ENCODE measurements at regions not wholly inside any gene's neighbourhood (a gene's known extent, or its start where the extent isn't known, plus 50 kb on each side); places are given as distances from the start of the nearest gene placed in this dataset.
A peak's percentile ranks its signal among the peaks of the same experiment; 100 is the strongest.
"Not testable (repeated sequence)": the region's sequence is repeated elsewhere in the genome, so short reads cannot be mapped to it uniquely, and the experiment has no call there.

- H3K27ac Mint-ChIP-seq; H3K27me3 Mint-ChIP-seq; H3K9me3 ChIP-seq (ENCODE audit: control insufficient read depth in 1 of 2, insufficient read depth in 1 of 2, low read length in 2 of 2); H3K36me3 ChIP-seq (ENCODE audit: insufficient read depth, low read length); CTCF ChIA-PET; H3K4me1 Mint-ChIP-seq (ENCODE audit: low read depth); DNase-seq; H3K9me3 Mint-ChIP-seq; intact Hi-C loops (cut with DNase I, micrococcal nuclease); H3K4me3 ChIP-seq (ENCODE audit: low read length); POLR2A ChIA-PET; ATAC-seq (ENCODE audit: poor library complexity); H3K36me3 Mint-ChIP-seq (ENCODE audit: low read depth); H3K4me3 Mint-ChIP-seq; H3K27ac ChIP-seq (ENCODE audit: low read depth in 1 of 2, low read length in 2 of 2); H3K27me3 ChIP-seq (ENCODE audit: control insufficient read depth in 1 of 2, insufficient read depth in 2 of 2, low read length in 2 of 2); H3K4me1 ChIP-seq (ENCODE audit: insufficient read depth, low read length): not testable (repeated sequence)
Measured at GRCh38 chr15:22358932-22359331, 99.8 kb upstream of the GOLGA6L22 start.

GRCh38 chr15:22359587-22359986 is 99.1 kb upstream of the GOLGA6L22 start:
- H3K27me3 ChIP-seq (ENCODE audit: control insufficient read depth in 1 of 2, insufficient read depth in 2 of 2, low read length in 2 of 2); H3K4me3 Mint-ChIP-seq; H3K27ac Mint-ChIP-seq; H3K36me3 ChIP-seq (ENCODE audit: insufficient read depth, low read length); H3K27me3 Mint-ChIP-seq; CTCF ChIA-PET; H3K36me3 Mint-ChIP-seq (ENCODE audit: low read depth); H3K27ac ChIP-seq (ENCODE audit: low read depth in 1 of 2, low read length in 2 of 2); intact Hi-C loops (cut with DNase I, micrococcal nuclease); H3K9me3 Mint-ChIP-seq; H3K9me3 ChIP-seq (ENCODE audit: control insufficient read depth in 1 of 2, insufficient read depth in 1 of 2, low read length in 2 of 2); H3K4me3 ChIP-seq (ENCODE audit: low read length); H3K4me1 ChIP-seq (ENCODE audit: insufficient read depth, low read length); H3K4me1 Mint-ChIP-seq (ENCODE audit: low read depth); POLR2A ChIA-PET: not testable (repeated sequence)
- peak; percentile 75 for ATAC-seq (ENCODE audit: poor library complexity)
- peak in 1 of 14 experiments; percentile 0 for DNase-seq

DNA sequence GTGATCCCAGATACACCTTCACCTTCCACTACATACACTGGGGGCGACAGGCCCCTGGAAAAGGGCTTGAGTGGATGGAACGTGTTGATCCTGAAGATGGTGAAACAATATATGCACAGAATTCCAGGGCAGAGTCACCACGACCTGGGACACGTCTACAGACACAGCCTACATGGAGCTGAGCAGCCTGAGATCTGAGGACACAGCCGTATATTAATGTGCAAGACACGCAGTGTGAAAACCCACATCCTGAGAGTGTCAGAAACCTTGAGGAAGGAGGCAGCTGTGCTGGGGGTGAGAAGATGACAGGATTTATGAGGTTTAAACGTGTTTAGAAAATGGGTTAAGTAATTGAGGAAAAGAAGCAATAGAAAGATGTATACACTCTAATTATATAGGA is 98.0 kb upstream of the GOLGA6L22 start:
- H3K36me3 ChIP-seq (ENCODE audit: insufficient read depth, low read length); intact Hi-C loops (cut with DNase I, micrococcal nuclease); H3K4me1 ChIP-seq (ENCODE audit: insufficient read depth, low read length); CTCF ChIA-PET; H3K9me3 Mint-ChIP-seq; H3K27ac ChIP-seq (ENCODE audit: low read depth in 1 of 2, low read length in 2 of 2); H3K4me1 Mint-ChIP-seq (ENCODE audit: low read depth); H3K4me3 Mint-ChIP-seq; H3K27me3 ChIP-seq (ENCODE audit: control insufficient read depth in 1 of 2, insufficient read depth in 2 of 2, low read length in 2 of 2); H3K4me3 ChIP-seq (ENCODE audit: low read length); POLR2A ChIA-PET; H3K36me3 Mint-ChIP-seq (ENCODE audit: low read depth); H3K9me3 ChIP-seq (ENCODE audit: control insufficient read depth in 1 of 2, insufficient read depth in 1 of 2, low read length in 2 of 2); H3K27me3 Mint-ChIP-seq; H3K27ac Mint-ChIP-seq: not testable (repeated sequence)
- ATAC-seq (ENCODE audit: poor library complexity) (peak; percentile 54), DNase-seq (peak in 1 of 14 experiments; percentile 10)

DNA sequence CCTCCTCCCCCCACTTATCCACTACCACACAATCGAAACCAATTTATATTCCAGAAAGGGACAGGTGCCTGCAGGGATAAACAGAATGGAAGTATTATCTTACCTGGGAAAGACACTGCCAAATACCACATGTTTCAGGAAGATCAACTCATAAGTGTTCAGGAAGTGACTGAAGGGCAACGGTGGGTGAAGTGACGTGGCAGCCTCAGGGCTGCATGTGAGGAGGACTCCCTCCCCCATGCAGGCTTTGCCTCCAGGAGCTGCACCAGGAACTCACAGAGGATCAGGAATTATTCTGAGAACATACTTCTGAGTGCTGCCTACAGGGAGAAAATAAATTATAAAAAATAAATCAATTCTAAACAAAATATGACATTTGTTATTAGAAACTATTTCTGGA is 96.2 kb upstream of the GOLGA6L22 start:
- CTCF ChIA-PET; H3K4me1 Mint-ChIP-seq (ENCODE audit: low read depth); H3K27ac Mint-ChIP-seq; H3K27me3 Mint-ChIP-seq; POLR2A ChIA-PET; H3K36me3 Mint-ChIP-seq (ENCODE audit: low read depth); H3K4me3 ChIP-seq (ENCODE audit: low read length); H3K27ac ChIP-seq (ENCODE audit: low read depth in 1 of 2, low read length in 2 of 2); H3K9me3 ChIP-seq (ENCODE audit: control insufficient read depth in 1 of 2, insufficient read depth in 1 of 2, low read length in 2 of 2); H3K9me3 Mint-ChIP-seq; H3K4me3 Mint-ChIP-seq; DNase-seq; intact Hi-C loops (cut with DNase I, micrococcal nuclease); H3K4me1 ChIP-seq (ENCODE audit: insufficient read depth, low read length); H3K36me3 ChIP-seq (ENCODE audit: insufficient read depth, low read length); H3K27me3 ChIP-seq (ENCODE audit: control insufficient read depth in 1 of 2, insufficient read depth in 2 of 2, low read length in 2 of 2); ATAC-seq (ENCODE audit: poor library complexity): not testable (repeated sequence)

- H3K9me3 ChIP-seq (ENCODE audit: control insufficient read depth in 1 of 2, insufficient read depth in 1 of 2, low read length in 2 of 2); H3K36me3 ChIP-seq (ENCODE audit: insufficient read depth, low read length); H3K27ac ChIP-seq (ENCODE audit: low read depth in 1 of 2, low read length in 2 of 2); H3K4me3 ChIP-seq (ENCODE audit: low read length); H3K36me3 Mint-ChIP-seq (ENCODE audit: low read depth); H3K4me3 Mint-ChIP-seq; ATAC-seq (ENCODE audit: poor library complexity); H3K4me1 ChIP-seq (ENCODE audit: insufficient read depth, low read length); H3K27me3 Mint-ChIP-seq; CTCF ChIA-PET; H3K9me3 Mint-ChIP-seq; H3K27ac Mint-ChIP-seq; H3K4me1 Mint-ChIP-seq (ENCODE audit: low read depth); H3K27me3 ChIP-seq (ENCODE audit: control insufficient read depth in 1 of 2, insufficient read depth in 2 of 2, low read length in 2 of 2); intact Hi-C loops (cut with DNase I, micrococcal nuclease); DNase-seq; POLR2A ChIA-PET: not testable (repeated sequence)
Measured at GRCh38 chr15:22371246-22371834, 87.4 kb upstream of the GOLGA6L22 start.

GRCh38 chr15:22374531-22374930 is 84.2 kb upstream of the GOLGA6L22 start:
- H3K27me3 Mint-ChIP-seq; H3K9me3 Mint-ChIP-seq; H3K4me1 ChIP-seq (ENCODE audit: insufficient read depth, low read length); H3K4me3 Mint-ChIP-seq; H3K27ac Mint-ChIP-seq; H3K4me3 ChIP-seq (ENCODE audit: low read length); H3K4me1 Mint-ChIP-seq (ENCODE audit: low read depth); H3K36me3 Mint-ChIP-seq (ENCODE audit: low read depth); H3K9me3 ChIP-seq (ENCODE audit: control insufficient read depth in 1 of 2, insufficient read depth in 1 of 2, low read length in 2 of 2); DNase-seq; intact Hi-C loops (cut with DNase I, micrococcal nuclease); POLR2A ChIA-PET; CTCF ChIA-PET; H3K36me3 ChIP-seq (ENCODE audit: insufficient read depth, low read length); H3K27me3 ChIP-seq (ENCODE audit: control insufficient read depth in 1 of 2, insufficient read depth in 2 of 2, low read length in 2 of 2); ATAC-seq (ENCODE audit: poor library complexity); H3K27ac ChIP-seq (ENCODE audit: low read depth in 1 of 2, low read length in 2 of 2): not testable (repeated sequence)

- ATAC-seq (ENCODE audit: poor library complexity); POLR2A ChIA-PET; DNase-seq; H3K36me3 ChIP-seq (ENCODE audit: insufficient read depth, low read length); H3K27ac ChIP-seq (ENCODE audit: low read depth in 1 of 2, low read length in 2 of 2); H3K4me1 ChIP-seq (ENCODE audit: insufficient read depth, low read length); H3K4me3 Mint-ChIP-seq; CTCF ChIA-PET; H3K27ac Mint-ChIP-seq; H3K9me3 Mint-ChIP-seq; H3K27me3 Mint-ChIP-seq; H3K4me1 Mint-ChIP-seq (ENCODE audit: low read depth); intact Hi-C loops (cut with DNase I, micrococcal nuclease); H3K4me3 ChIP-seq (ENCODE audit: low read length); H3K9me3 ChIP-seq (ENCODE audit: control insufficient read depth in 1 of 2, insufficient read depth in 1 of 2, low read length in 2 of 2); H3K27me3 ChIP-seq (ENCODE audit: control insufficient read depth in 1 of 2, insufficient read depth in 2 of 2, low read length in 2 of 2); H3K36me3 Mint-ChIP-seq (ENCODE audit: low read depth): not testable (repeated sequence)
Measured at GRCh38 chr15:22375829-22376228, 82.9 kb upstream of the GOLGA6L22 start.

All from CD4-positive, alpha-beta T cell (primary cell).